ENCODE measurements at regions not wholly inside any gene's neighbourhood (a gene's known extent, or its start where the extent isn't known, plus 50 kb on each side); places are given as distances from the start of the nearest gene placed in this dataset.

DNA sequence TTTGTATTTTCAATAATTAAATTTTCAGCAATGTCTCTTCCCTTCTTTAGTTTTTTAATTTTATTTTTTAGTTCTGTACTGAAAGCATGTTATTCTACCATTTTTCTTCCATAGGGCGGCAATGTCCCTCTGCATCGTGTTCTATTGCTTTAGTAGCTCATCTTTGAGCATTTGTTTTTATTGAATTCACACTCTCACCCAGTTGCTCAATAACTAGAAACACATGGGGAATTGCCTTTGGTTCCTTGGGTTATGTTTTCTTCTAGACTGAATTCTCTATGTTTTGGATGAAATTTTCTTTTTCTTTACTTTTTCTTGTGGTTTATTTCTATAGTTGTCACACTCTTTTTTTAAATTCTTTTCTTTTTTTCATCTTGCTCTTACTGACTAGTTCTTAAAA, 233.8 kb upstream of the LDB2 start:
- Histone ChIP-seq H3K4me1 (no peaks in the 10 kb centered on the region), H3K4me3 (no peak overlapping the region), H3K27me3 (no peaks in the 10 kb centered on the region), H3K27ac (no peak overlapping the region), H3K9me3 (no peaks in the 10 kb centered on the region), H3K36me3 (no peaks in the 10 kb centered on the region)
- no peak for DNase-seq
- TF ChIP-seq POLR2AphosphoS5 (IDR thresholded peaks at IDR 0.05) (no peak), POLR2A (IDR thresholded peaks at IDR 0.05) (no peak), EP300 (IDR thresholded peaks at IDR 0.05) (no peak)
- TF ChIP-seq, protein P1, sequence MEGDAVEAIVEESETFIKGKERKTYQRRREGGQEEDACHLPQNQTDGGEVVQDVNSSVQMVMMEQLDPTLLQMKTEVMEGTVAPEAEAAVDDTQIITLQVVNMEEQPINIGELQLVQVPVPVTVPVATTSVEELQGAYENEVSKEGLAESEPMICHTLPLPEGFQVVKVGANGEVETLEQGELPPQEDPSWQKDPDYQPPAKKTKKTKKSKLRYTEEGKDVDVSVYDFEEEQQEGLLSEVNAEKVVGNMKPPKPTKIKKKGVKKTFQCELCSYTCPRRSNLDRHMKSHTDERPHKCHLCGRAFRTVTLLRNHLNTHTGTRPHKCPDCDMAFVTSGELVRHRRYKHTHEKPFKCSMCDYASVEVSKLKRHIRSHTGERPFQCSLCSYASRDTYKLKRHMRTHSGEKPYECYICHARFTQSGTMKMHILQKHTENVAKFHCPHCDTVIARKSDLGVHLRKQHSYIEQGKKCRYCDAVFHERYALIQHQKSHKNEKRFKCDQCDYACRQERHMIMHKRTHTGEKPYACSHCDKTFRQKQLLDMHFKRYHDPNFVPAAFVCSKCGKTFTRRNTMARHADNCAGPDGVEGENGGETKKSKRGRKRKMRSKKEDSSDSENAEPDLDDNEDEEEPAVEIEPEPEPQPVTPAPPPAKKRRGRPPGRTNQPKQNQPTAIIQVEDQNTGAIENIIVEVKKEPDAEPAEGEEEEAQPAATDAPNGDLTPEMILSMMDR (IDR thresholded peaks at IDR 0.05): no peak
- 86 to 90% methylated on average over 2 of the region's 2 CpGs for WGBS, 2 donors
- intact Hi-C loops (cut with DNase I): no loop called here

DNA sequence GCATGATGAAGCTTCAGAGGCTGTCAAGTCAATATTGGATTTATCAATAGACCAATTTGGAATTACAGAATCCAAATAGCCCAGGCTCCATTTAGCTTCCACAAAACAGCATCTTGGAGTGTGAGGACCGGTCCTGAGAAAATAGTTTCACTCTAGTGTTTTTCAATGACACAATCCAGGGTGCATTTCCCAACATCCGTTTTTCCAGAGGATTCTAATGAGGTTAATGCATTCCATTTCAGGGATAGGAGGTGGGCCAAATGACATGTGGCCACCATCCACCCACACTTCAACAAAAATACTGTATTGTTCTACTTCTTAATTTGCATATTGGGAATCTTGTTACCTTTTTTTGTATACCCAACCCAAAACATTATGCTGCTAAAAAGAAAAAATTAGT, 229.8 kb upstream of the LDB2 start:
- Histone ChIP-seq H3K27me3 (no peaks in the 10 kb centered on the region), H3K9me3 (no peaks in the 10 kb centered on the region), H3K4me3 (no peak overlapping the region), H3K27ac (no peak overlapping the region), H3K36me3 (no peaks in the 10 kb centered on the region), H3K4me1 (no peaks in the 10 kb centered on the region)
- intact Hi-C loops (cut with DNase I): no loop called here
- 75 to 82% methylated on average over 2 of the region's 2 CpGs for WGBS, 2 donors
- no peak for TF ChIP-seq EP300 (IDR thresholded peaks at IDR 0.05)
- TF ChIP-seq, protein P1 (IDR thresholded peaks at IDR 0.05): no peak
- TF ChIP-seq POLR2AphosphoS5 (IDR thresholded peaks at IDR 0.05): no peak
- TF ChIP-seq POLR2A (IDR thresholded peaks at IDR 0.05): no peak
- no peak for DNase-seq

DNA sequence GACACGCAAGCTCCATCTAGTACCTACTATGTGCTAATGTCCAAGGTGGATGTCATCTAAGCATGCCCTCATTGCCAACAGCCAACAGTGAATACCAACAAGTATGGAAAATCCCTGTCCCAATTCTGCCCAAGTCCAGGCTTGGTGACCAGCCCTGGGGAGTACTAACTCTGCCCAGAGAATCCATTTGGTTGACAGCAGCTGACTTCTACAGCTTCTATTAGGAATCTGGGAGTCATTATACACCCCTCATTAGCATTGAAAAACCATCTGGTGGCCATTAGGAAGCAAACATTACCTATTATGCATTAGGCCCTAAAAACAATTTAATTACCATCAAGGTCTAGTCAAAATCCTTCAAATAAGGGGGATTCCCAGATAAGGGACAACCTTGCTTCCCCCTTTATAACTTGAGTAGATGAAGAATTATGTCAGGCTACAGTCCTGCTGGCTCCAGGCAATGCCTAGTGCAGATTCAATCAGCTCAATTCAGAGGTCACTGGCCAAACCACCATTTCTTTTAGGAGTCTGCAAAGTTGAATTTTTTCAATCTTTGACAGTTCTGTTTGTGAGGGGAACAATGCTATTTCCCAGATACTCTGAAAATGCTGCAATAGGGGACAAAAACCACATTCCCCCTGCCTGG, 228.0 kb upstream of the LDB2 start:
- Histone ChIP-seq H3K4me1 (no peaks in the 10 kb centered on the region), H3K27ac (no peak overlapping the region), H3K36me3 (no peaks in the 10 kb centered on the region), H3K4me3 (no peak overlapping the region), H3K9me3 (no peaks in the 10 kb centered on the region), H3K27me3 (no peaks in the 10 kb centered on the region)
- intact Hi-C loops (cut with DNase I): no loop called here
- DNase-seq: no peak
- 91 to 92% methylated on average over 1 of the region's 1 CpG for WGBS, 2 donors
- no peak for TF ChIP-seq POLR2AphosphoS5 (IDR thresholded peaks at IDR 0.05)
- TF ChIP-seq EP300 (IDR thresholded peaks at IDR 0.05): no peak
- TF ChIP-seq, protein P1 (IDR thresholded peaks at IDR 0.05): no peak
- TF ChIP-seq POLR2A (IDR thresholded peaks at IDR 0.05): no peak

DNA sequence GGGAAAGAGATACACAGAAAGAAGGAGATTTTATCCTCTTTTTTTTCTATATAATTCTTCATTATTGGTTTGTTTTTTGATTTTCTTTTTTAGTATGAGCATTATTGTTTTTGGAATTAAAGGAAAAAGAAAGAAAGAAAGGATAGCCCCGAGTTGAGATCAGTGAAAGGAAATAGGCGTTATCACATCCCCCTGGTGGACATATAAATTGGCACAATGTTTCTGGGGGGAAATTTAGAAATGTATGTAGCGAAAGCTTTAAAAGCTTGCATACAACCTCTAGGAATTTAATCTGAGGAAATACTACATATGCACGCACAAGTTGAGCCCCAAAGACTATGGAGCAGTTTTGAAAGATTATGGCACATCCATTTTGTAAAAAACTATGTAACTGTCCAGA, 226.3 kb upstream of the LDB2 start:
- intact Hi-C loops (cut with DNase I): no loop called here
- no peak overlapping the region for H3K27ac ChIP-seq
- 85 to 86% methylated on average over 4 of the region's 4 CpGs for WGBS, 2 donors
- H3K4me3 ChIP-seq: no peak overlapping the region
- TF ChIP-seq POLR2AphosphoS5 (IDR thresholded peaks at IDR 0.05) (no peak), POLR2A (IDR thresholded peaks at IDR 0.05) (no peak), EP300 (IDR thresholded peaks at IDR 0.05) (no peak)
- TF ChIP-seq, protein P1 (IDR thresholded peaks at IDR 0.05): no peak
- no peak for DNase-seq
- no peaks in the 10 kb centered on the region for H3K27me3 ChIP-seq
- no peaks in the 10 kb centered on the region for H3K36me3 ChIP-seq
- peaks cover 0 to 3% (median 0%) of the 10 kb centered on the region in 4 donors for H3K9me3 ChIP-seq
- no peaks in the 10 kb centered on the region for H3K4me1 ChIP-seq

DNA sequence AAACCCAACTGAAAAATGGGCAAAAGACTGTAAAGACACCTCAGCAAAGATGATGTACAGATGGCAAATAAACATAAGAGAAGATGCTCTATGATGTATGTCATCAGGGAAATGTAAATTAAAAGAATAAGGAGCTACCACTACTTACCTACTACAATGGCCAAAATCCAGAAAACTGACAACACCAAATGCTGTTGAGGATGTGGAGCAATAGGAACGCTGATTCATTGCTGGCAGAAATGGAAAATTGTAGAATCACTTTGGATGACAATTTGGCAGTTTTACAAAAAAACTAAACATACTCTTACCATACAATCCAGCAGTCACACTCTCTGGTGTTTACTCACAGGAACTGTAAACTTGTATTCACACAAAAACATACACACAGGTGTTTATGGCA, 222.3 kb upstream of the LDB2 start:
- Histone ChIP-seq H3K4me1 (no peaks in the 10 kb centered on the region), H3K36me3 (no peaks in the 10 kb centered on the region), H3K9me3 (peaks cover 0 to 7% (median 0%) of the 10 kb centered on the region in 4 donors), H3K27me3 (no peaks in the 10 kb centered on the region), H3K4me3 (no peak overlapping the region), H3K27ac (no peak overlapping the region)
- no peak for DNase-seq
- WGBS, 2 donors: 74 to 85% methylated on average over 1 of the region's 1 CpG
- intact Hi-C loops (cut with DNase I): no loop called here
- no peak for TF ChIP-seq POLR2A (IDR thresholded peaks at IDR 0.05)
- TF ChIP-seq, protein P1 (IDR thresholded peaks at IDR 0.05): no peak

All from sigmoid colon (tissue), 6 donors.